ENCODE measurements at regions not wholly inside any gene's neighbourhood (a gene's known extent, or its start where the extent isn't known, plus 50 kb on each side); places are given as distances from the start of the nearest gene placed in this dataset.

- TF ChIP-seq EP300 (IDR thresholded peaks at IDR 0.05), result no peak
- no peak for TF ChIP-seq POLR2A (IDR thresholded peaks at IDR 0.05)
Observed at GRCh38 chr20:63133481-63134091, 82.3 kb downstream of the YTHDF1 start.
